CD4-positive, alpha-beta T cell (primary cell): ENCODE measurements at regions not wholly inside any gene's neighbourhood (a gene's known extent, or its start where the extent isn't known, plus 50 kb on each side); places are given as distances from the start of the nearest gene placed in this dataset.

Experiments
- ATAC-seq: fragments of 200-7000 bp; cut with Tn5 transposase; one replicate; pipeline ENCODE4 v1.10.0; 2022; ENCODE audit warnings: mild to moderate bottlenecking; ENCODE audit not compliant: poor library complexity
- CTCF ChIA-PET: fragments of 350-600 bp; sonication (Branson Sonifier 250); formaldehyde crosslinking; loops from one replicate; lab custom pipeline; 2021; ENCODE audit warnings: antibody characterized with exemption, inconsistent platforms; lab: Charles Lee
- POLR2A ChIA-PET: fragments of 350-600 bp; sonication (Branson Sonifier 250); formaldehyde crosslinking; loops from one replicate; lab custom pipeline; 2021; ENCODE audit warnings: antibody characterized with exemption, inconsistent platforms; lab: Charles Lee
- DNase-seq, 14 experiments: peaks; one replicate each; pipeline ENCODE4 v3.0.0-alpha.2; 2013 to 2020; ENCODE audit warnings: mixed read lengths in 2 of 14
- H3K27ac ChIP-seq, 2 donors: one replicate each; pipeline versions ENCODE4 v1.5.1 to v1.7.0; 2013; ENCODE audit warnings: low read length in 2 of 2, low read depth in 1 of 2, mild to moderate bottlenecking in 1 of 2
- H3K27me3 ChIP-seq, 2 experiments: 1 replicate in 1 of 2; 2 replicates in 1 of 2; pipeline versions ENCODE4 v1.6.1 to v1.7.0; 2013; ENCODE audit warnings: low read length in 2 of 2, control low read depth in 1 of 2, mild to moderate bottlenecking in 1 of 2, moderate library complexity in 1 of 2; ENCODE audit not compliant: insufficient read depth in 2 of 2, control insufficient read depth in 1 of 2
- H3K36me3 ChIP-seq: one replicate; pipeline ENCODE4 v1.6.1; 2013; ENCODE audit warnings: low read length, control low read depth; ENCODE audit not compliant: insufficient read depth
- H3K4me1 ChIP-seq: one replicate; pipeline ENCODE4 v1.6.1; 2013; ENCODE audit warnings: low read length, control low read depth; ENCODE audit not compliant: insufficient read depth
- H3K4me3 ChIP-seq: one replicate; pipeline ENCODE4 v1.5.1; 2013; ENCODE audit warnings: mild to moderate bottlenecking, low read length, moderate library complexity
- H3K9me3 ChIP-seq, 2 experiments: 1 replicate in 1 of 2; 2 replicates in 1 of 2; pipeline versions ENCODE4 v1.6.1 to v1.7.0; 2013; ENCODE audit warnings: low read length in 2 of 2, mild to moderate bottlenecking in 2 of 2, control low read depth in 1 of 2, moderate library complexity in 1 of 2; ENCODE audit not compliant: control insufficient read depth in 1 of 2, insufficient read depth in 1 of 2
- H3K27ac Mint-ChIP-seq: one replicate; pipeline ENCODE4 v1.8.0; 2020; ENCODE audit warnings: mixed read lengths
- H3K27me3 Mint-ChIP-seq: one replicate; pipeline ENCODE4 v1.8.0; 2021; ENCODE audit warnings: mixed read lengths
- H3K36me3 Mint-ChIP-seq: one replicate; pipeline ENCODE4 v1.8.0; 2021; ENCODE audit warnings: low read depth, mixed read lengths
- H3K4me1 Mint-ChIP-seq: one replicate; pipeline ENCODE4 v1.8.0; 2021; ENCODE audit warnings: low read depth, mixed read lengths
- H3K4me3 Mint-ChIP-seq: one replicate; pipeline ENCODE4 v1.8.0; 2020; ENCODE audit warnings: mild to moderate bottlenecking, mixed read lengths
- H3K9me3 Mint-ChIP-seq: one replicate; pipeline ENCODE4 v1.8.0; 2020; ENCODE audit warnings: mixed read lengths
- CTCF ChIP-seq: fragments of 200-600 bp; IDR thresholded peaks from one replicate; pipeline ENCODE4 v1.8.0; 2022; ENCODE audit warnings: antibody characterized with exemption, mild to moderate bottlenecking
- intact Hi-C, 2 experiments: fragments of 100-400 bp; cut with DNase I in 1 of 2; cut with micrococcal nuclease in 1 of 2; formaldehyde crosslinking; loops; one replicate each; pipeline versions ENCODE4 v1.15.1 to v1.9.0; 2023 to 2025; cut with DNase I, micrococcal nuclease

- Mint-ChIP-seq H3K27ac (no peak overlapping the region), H3K4me3 (no peak overlapping the region), H3K9me3 (peaks cover 14% of the 10 kb centered on the region), H3K27me3 (no peaks in the 10 kb centered on the region), H3K36me3 (no peaks in the 10 kb centered on the region), H3K4me1 (no peaks in the 10 kb centered on the region)
- CTCF ChIA-PET, result no interaction called here
- Histone ChIP-seq H3K36me3 (no peaks in the 10 kb centered on the region), H3K4me1 (no peaks in the 10 kb centered on the region), H3K9me3 (no peaks in the 10 kb centered on the region), H3K4me3 (no peak overlapping the region), H3K27ac (no peak overlapping the region), H3K27me3 (no peaks in the 10 kb centered on the region)
- intact Hi-C loops, result no loop called here
- ATAC-seq (no peak), DNase-seq (no peak)
- POLR2A ChIA-PET, result no interaction called here
- TF ChIP-seq CTCF, result no peak
Measured at GRCh38 chr14:28677381-28677780, 89.2 kb upstream of the FOXG1 start.

DNA sequence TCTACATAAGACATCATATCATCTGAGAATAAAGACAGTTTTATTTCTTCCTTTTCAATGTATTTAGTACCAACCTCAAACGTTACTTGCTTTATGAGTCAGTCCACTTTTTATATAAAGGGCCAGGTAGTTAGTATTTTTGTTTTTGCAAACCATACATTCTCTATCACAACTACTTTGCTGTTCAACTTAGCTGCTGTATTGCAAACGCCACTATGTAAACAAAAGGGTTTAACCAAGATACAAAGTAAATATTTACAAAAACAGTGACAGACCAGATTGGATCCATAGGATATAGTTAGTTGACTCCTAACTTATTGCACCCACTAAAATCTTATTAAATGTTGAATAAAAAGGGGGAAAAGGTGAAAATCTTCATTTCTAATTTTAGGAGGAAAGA, 87.7 kb upstream of the FOXG1 start:
- Histone ChIP-seq H3K27ac (no peak overlapping the region), H3K36me3 (no peaks in the 10 kb centered on the region), H3K27me3 (no peaks in the 10 kb centered on the region), H3K9me3 (peaks cover 2 to 8% of the 10 kb centered on the region in 2 experiments), H3K4me1 (no peaks in the 10 kb centered on the region), H3K4me3 (no peak overlapping the region)
- ATAC-seq (no peak), DNase-seq (no peak)
- ChIA-PET CTCF (no interaction called here), POLR2A (no interaction called here)
- intact Hi-C loops, result no loop called here
- H3K4me3 Mint-ChIP-seq, result no peak overlapping the region
- H3K36me3 Mint-ChIP-seq, result no peaks in the 10 kb centered on the region
- no peaks in the 10 kb centered on the region for H3K27me3 Mint-ChIP-seq
- peaks cover 11% of the 10 kb centered on the region for H3K9me3 Mint-ChIP-seq
- no peak for TF ChIP-seq CTCF
- H3K27ac Mint-ChIP-seq, result no peak overlapping the region
- no peaks in the 10 kb centered on the region for H3K4me1 Mint-ChIP-seq

GRCh38 chr14:28681681-28682080, 84.9 kb upstream of the FOXG1 start:
- no peaks in the 10 kb centered on the region for H3K4me1 ChIP-seq
- no peak for TF ChIP-seq CTCF
- no peaks in the 10 kb centered on the region for H3K27me3 ChIP-seq
- H3K9me3 Mint-ChIP-seq, result peaks cover 14% of the 10 kb centered on the region
- no peaks in the 10 kb centered on the region for H3K27me3 Mint-ChIP-seq
- CTCF ChIA-PET, result no interaction called here
- no peaks in the 10 kb centered on the region for H3K36me3 ChIP-seq
- no peak overlapping the region for H3K27ac ChIP-seq
- DNase-seq (no peak), ATAC-seq (no peak)
- H3K4me3 ChIP-seq, result no peak overlapping the region
- H3K9me3 ChIP-seq, result peaks cover 6 to 8% of the 10 kb centered on the region in 2 experiments
- H3K27ac Mint-ChIP-seq, result no peak overlapping the region
- POLR2A ChIA-PET, result no interaction called here
- H3K36me3 Mint-ChIP-seq, result no peaks in the 10 kb centered on the region
- H3K4me3 Mint-ChIP-seq, result no peak overlapping the region
- intact Hi-C loops, result no loop called here
- no peaks in the 10 kb centered on the region for H3K4me1 Mint-ChIP-seq
